ENCODE measurements at regions not wholly inside any gene's neighbourhood (a gene's known extent, or its start where the extent isn't known, plus 50 kb on each side); places are given as distances from the start of the nearest gene placed in this dataset.
"Not testable (repeated sequence)": the region's sequence is repeated elsewhere in the genome, so short reads cannot be mapped to it uniquely, and the experiment has no call there.

DNA sequence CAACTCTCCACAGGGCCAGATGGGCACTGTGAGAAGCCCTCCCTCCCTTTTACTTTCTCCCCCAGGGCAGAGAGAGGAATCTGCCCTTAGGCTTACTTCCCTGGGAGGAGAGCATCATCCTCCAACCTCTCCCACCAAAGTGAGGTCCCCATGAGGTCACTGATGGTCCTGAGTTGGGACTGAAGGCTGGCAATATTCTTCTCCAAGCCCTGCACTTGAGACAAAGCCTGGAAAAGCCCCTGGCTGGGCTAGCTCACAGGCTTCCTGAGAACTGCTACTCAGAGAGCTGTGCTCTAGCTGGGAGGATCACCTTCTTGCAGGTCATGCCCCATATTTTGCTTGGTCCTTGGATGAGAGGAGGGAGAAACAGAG is 110.0 kb upstream of the MEF2A start:
- DNase-seq (ENCODE audit: low read depth in 2 of 2): no peak

- no peak for DNase-seq (ENCODE audit: low read depth in 2 of 2)
These were observed 101.6 kb upstream of the MEF2A start for GRCh38 chr15:99464137-99464536.

DNA sequence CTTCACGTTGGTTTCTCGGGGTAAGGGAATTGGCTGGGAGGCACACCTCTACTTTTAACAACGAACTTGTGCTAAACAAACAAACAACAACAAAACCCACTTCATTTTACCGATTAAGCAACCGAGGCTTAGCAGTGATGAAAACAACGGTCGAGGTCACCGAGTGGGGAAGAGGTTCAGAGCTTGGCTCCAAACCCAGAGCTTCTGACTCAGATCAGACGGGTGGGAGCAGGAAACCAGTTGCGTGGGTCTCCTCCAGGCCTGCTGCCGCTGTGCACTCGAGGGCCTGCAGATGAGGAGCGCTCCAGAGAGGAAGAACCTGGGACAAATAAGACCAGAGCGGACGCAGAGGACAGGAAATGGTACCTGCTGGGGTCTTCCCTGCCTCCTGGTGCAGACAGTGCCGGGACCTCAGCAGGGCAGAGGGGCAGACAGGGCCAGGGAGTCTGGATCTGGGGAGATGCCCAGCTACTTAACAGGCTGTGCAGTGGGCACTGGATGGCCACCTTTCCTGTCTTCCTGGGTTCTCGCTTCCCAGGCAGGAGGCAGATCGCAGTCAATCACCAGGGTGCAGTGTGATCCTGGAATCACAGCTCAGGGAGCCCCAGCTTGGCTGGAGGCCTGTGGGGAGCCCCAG is 99.0 kb upstream of the MEF2A start:
- no peak for DNase-seq (ENCODE audit: low read depth in 2 of 2)

- no peak for DNase-seq (ENCODE audit: low read depth in 2 of 2)
These were observed 98.5 kb upstream of the MEF2A start for GRCh38 chr15:99467338-99467720.

GRCh38 chr15:99467853-99468464 is 97.8 kb upstream of the MEF2A start:
- no peak for DNase-seq (ENCODE audit: low read depth in 2 of 2)

GRCh38 chr15:99470204-99470603 is 95.6 kb upstream of the MEF2A start:
- DNase-seq (ENCODE audit: low read depth in 2 of 2): not testable (repeated sequence)

- no peak for DNase-seq (ENCODE audit: low read depth in 2 of 2)
These were observed 93.2 kb upstream of the MEF2A start for GRCh38 chr15:99472416-99473145.

GRCh38 chr15:99473981-99474906 is 91.5 kb upstream of the MEF2A start:
- DNase-seq (ENCODE audit: low read depth in 2 of 2): no peak

- no peak for DNase-seq (ENCODE audit: low read depth in 2 of 2)
These were observed 90.7 kb upstream of the MEF2A start for GRCh38 chr15:99474909-99475753.

DNA sequence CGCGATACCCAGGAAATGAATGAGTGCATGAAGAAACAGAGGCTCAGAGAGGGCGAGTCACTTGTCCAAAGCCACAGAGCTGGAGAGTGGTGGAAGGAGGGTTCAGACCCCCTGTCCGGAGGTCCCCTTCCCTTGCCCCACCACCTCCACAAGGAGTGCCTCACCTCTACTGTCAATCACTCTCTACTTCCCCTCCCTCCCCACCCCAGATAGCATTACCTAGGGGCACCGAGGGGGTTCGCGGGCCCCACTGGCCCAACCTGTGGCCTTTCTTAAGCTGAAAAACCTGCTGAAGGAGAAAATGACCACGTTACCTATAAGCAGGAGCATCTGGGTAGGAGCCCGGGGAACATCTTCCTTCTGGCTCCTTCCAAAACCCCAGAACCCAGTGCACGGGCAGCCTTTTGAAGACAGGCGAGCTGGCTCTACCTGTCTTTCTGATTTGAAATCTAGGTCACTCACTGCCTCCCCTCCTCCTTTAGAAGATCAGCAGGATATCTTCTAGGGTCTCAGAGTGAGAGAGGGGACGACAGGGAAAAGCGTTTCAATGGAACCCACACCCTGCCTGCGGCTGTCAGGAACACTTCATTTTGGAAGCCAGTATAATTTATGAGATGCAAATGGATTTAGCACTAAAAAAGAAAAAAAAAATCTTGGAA is 89.9 kb upstream of the MEF2A start:
- DNase-seq (ENCODE audit: low read depth in 2 of 2): no peak

DNA sequence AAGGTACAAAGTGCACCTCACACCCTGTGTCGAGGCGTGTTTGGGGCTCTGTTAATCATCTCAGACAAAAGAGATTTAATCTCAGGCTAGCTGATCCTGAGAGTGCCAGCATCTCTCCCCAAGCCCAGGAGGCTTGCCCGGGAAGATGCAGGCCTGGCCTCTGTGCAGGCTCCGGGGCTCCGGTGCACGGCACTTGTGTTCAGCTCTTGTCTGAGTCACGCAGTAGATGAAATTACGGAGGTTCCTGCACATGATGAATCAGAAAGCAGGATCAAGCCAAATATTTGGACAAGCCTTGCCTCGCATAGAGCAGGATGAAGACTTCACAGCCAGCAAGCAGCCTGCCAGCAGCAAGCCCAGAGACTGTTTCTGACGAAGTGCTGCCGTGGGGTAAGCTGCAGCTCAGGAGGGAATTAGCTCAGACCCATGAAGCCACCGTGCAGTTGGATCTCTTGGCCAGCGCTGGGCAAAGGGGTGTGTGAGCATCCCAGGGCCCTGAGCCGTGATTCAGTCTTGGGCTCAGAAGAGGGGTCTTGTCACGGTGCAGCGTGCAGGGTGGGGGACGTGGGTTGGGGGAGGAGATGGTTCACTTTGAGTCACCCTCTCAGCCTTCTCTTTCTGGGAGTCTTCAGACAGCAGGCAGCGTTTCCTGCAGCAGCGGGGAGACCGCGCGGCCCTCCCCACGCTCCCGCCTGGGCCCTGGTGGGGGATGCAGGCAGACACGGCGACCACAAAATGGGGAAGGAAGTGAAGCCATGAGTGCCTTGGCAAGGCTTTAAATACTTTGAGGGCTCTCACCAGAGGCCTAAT is 89.2 kb upstream of the MEF2A start:
- peak; percentile 95 to 96 for DNase-seq (ENCODE audit: low read depth in 2 of 2)

- DNase-seq (ENCODE audit: low read depth in 2 of 2): no peak
These were observed 87.9 kb upstream of the MEF2A start for GRCh38 chr15:99477791-99478471.

GRCh38 chr15:99478977-99479376 is 86.8 kb upstream of the MEF2A start:
- no peak for DNase-seq (ENCODE audit: low read depth in 2 of 2)

DNA sequence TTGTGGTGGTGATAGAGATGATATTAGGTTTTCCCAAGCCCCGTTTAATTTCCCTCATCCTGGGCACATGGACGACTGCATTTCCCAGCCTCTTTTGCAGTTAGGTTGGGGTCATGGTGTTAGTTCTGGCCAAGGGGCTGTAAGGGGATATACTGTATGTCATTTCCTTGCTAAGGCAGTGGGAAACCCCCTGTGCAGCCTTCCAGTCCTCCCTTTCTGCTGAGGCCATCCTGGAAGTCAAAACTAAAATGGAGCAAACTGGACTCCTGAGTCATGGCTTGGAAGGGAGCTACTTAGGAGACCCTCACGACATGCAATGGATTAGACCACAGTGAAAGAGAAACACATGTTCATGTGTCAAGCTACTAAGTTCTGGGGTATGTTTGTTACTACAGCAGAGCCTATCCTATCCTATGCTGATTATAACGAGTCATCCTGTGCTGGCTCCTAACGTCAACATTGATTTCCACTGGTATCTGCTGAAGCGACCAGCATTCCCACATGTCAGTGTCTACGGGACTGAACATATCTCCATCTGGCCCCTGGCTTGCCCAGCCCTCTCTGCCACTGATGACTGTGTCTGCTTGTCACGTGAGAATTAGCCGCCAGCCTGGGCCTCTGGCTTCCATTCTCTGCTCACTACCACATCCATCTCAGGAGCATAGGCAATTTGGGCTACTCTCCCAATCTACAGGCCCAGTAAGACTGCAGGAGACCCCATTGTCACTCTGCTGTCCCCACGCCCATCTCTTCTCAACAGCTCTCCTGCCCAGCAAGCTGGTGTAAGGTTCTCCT is 85.6 kb upstream of the MEF2A start:
- DNase-seq (ENCODE audit: low read depth in 2 of 2): no peak

- DNase-seq (ENCODE audit: low read depth in 2 of 2): no peak
These were observed 84.5 kb upstream of the MEF2A start for GRCh38 chr15:99481113-99481950.

DNA sequence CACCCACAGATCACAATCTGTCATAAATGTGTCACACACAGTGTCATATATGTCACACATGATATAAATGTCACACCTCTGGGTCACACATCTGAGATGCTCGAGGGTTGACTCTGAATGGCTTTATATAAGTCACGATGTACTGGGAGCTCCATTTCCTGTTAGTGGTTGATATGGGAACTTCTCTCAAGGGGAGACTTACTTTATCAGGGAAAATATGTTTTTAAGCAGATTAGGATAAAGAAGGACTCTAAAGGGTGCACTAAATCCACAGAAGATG is 83.9 kb upstream of the MEF2A start:
- DNase-seq (ENCODE audit: low read depth in 2 of 2): no peak

DNA sequence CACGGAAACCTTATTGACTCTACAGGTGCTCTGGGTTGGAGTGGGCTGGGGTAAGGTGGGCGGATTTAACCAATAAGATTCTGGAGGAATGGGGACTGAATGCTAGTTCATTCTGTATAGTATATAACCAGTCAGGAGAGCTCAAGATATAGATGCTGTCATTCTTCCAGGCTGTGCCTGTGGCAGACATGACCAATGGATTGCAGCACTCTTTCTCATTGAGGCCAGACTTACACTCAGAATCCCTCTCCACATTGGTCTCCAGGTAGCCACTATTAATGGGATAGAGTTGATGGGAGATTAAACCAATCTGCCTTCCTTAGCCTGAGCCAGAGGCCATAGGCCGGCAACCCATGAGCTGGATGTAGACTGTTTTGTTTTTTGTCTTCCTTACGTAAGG is 82.8 kb upstream of the MEF2A start:
- no peak for DNase-seq (ENCODE audit: low read depth in 2 of 2)

All from fibroblast of skin of left quadriceps (primary cell).